ENCODE measurements at regions not wholly inside any gene's neighbourhood (a gene's known extent, or its start where the extent isn't known, plus 50 kb on each side); places are given as distances from the start of the nearest gene placed in this dataset.

GRCh38 chr16:82440336-82440735 is 186.4 kb upstream of the CDH13 start:
- Histone ChIP-seq H3K27ac (ENCODE audit: low read length) (no peak overlapping the region), H3K9me3 (ENCODE audit: control insufficient read depth, insufficient read depth, low read depth, low read length) (no peaks in the 10 kb centered on the region), H3K4me3 (ENCODE audit: low read depth in 2 of 2, low read length in 2 of 2) (no peak overlapping the region), H3K4me1 (ENCODE audit: control insufficient read depth, insufficient read depth, low read length) (no peaks in the 10 kb centered on the region), H3K36me3 (ENCODE audit: control insufficient read depth, insufficient read depth, low read length) (no peaks in the 10 kb centered on the region), H3K27me3 (ENCODE audit: control insufficient read depth, insufficient read depth, low read length) (no peaks in the 10 kb centered on the region; the same call in 1 of the 2 replicates)
- CTCF ChIA-PET, result no interaction called here
- no peak for DNase-seq (ENCODE audit: low read depth, low spot score)
- in situ Hi-C loops (cut with HindIII; ENCODE audit: low pct_unique_long_range_greater_than_20kb, low sequenced_read_pairs), result no loop called here
- no peak for TF ChIP-seq POLR2AphosphoS5 (IDR thresholded peaks at IDR 0.05; ENCODE audit: low read depth, low read length)
- no peak for TF ChIP-seq REST (IDR thresholded peaks at IDR 0.05; ENCODE audit: insufficient read depth in 1 of 2, low read depth in 2 of 2, low read length in 1 of 2)
- TF ChIP-seq CTCF (IDR thresholded peaks at IDR 0.05), result no peak
- TF ChIP-seq SIN3A (IDR thresholded peaks at IDR 0.05; ENCODE audit: borderline replicate concordance, insufficient read depth, low read depth, low read length), result no peak
- no peak for TF ChIP-seq TCF7L2 (IDR thresholded peaks at IDR 0.05; ENCODE audit: low read depth, low read length)
- no TSS peak for BruUV-seq (replicated peaks)
- no peak for ATAC-seq
- POLR2A ChIA-PET, result no interaction called here
- intact Hi-C loops (cut with micrococcal nuclease; ENCODE audit: unreplicated experiment), result no loop called here

- Histone ChIP-seq H3K4me1 (ENCODE audit: control insufficient read depth, insufficient read depth, low read length) (no peaks in the 10 kb centered on the region), H3K36me3 (ENCODE audit: control insufficient read depth, insufficient read depth, low read length) (no peaks in the 10 kb centered on the region), H3K9me3 (ENCODE audit: control insufficient read depth, insufficient read depth, low read depth, low read length) (no peaks in the 10 kb centered on the region), H3K27me3 (ENCODE audit: control insufficient read depth, insufficient read depth, low read length) (no peaks in the 10 kb centered on the region; the same call in 1 of the 2 replicates), H3K4me3 (ENCODE audit: low read depth in 2 of 2, low read length in 2 of 2) (no peak overlapping the region), H3K27ac (ENCODE audit: low read length) (no peak overlapping the region)
- intact Hi-C loops (cut with micrococcal nuclease; ENCODE audit: unreplicated experiment) (no loop called here), in situ Hi-C loops (cut with HindIII; ENCODE audit: low pct_unique_long_range_greater_than_20kb, low sequenced_read_pairs) (no loop called here)
- ATAC-seq (no peak), DNase-seq (ENCODE audit: low read depth, low spot score) (no peak)
- CTCF ChIA-PET, result no interaction called here
- peak; percentile 46 for TF ChIP-seq CTCF (IDR thresholded peaks at IDR 0.05)
- TF ChIP-seq REST (IDR thresholded peaks at IDR 0.05; ENCODE audit: insufficient read depth in 1 of 2, low read depth in 2 of 2, low read length in 1 of 2), result no peak
- POLR2A ChIA-PET, result no interaction called here
- BruUV-seq (replicated peaks), result no TSS peak
These were observed 187.0 kb upstream of the CDH13 start for GRCh38 chr16:82439678-82440293.
